Activated CD4-positive, alpha-beta T cell treated with anti-CD3 and anti-CD28 coated beads, Interleukin-2, amount 10 ng/mL, durations not matched to agents 24 days and 14 days (primary cell): ENCODE measurements at regions not wholly inside any gene's neighbourhood (a gene's known extent, or its start where the extent isn't known, plus 50 kb on each side); places are given as distances from the start of the nearest gene placed in this dataset.

ENCODE experiments used
- DNase-seq: peaks from one replicate; pipeline ENCODE4 v3.0.0; 2022
- H3K27ac Mint-ChIP-seq: one replicate; pipeline ENCODE4 v1.8.0; 2022; ENCODE audit warnings: mild to moderate bottlenecking, mixed read lengths
- H3K27me3 Mint-ChIP-seq: one replicate; pipeline ENCODE4 v1.8.0; 2022; ENCODE audit warnings: mixed read lengths
- H3K36me3 Mint-ChIP-seq: one replicate; pipeline ENCODE4 v1.8.0; 2022; ENCODE audit warnings: low read depth, mild to moderate bottlenecking, mixed read lengths
- H3K4me1 Mint-ChIP-seq: one replicate; pipeline ENCODE4 v1.8.0; 2021; ENCODE audit warnings: mixed read lengths
- H3K4me3 Mint-ChIP-seq: one replicate; pipeline ENCODE4 v1.8.0; 2022; ENCODE audit warnings: mild to moderate bottlenecking, moderate library complexity, mixed read lengths
- H3K9me3 Mint-ChIP-seq: one replicate; pipeline ENCODE4 v1.8.0; 2021; ENCODE audit warnings: mixed read lengths
- intact Hi-C: fragments of 100-400 bp; cut with micrococcal nuclease; formaldehyde crosslinking; loops from one replicate; pipeline ENCODE4 v1.15.1; 2023

GRCh38 chr6:108734271-108734922 lies 113.8 kb upstream of the ARMC2 start:
- H3K27ac Mint-ChIP-seq, result no peak overlapping the region

GRCh38 chr6:108735310-108736001 lies 112.8 kb upstream of the ARMC2 start:
- H3K4me1 Mint-ChIP-seq, result peaks cover 4% of the 10 kb centered on the region
- intact Hi-C loops, result no loop called here

More at GRCh38 chr6:108734271-108734922, 113.8 kb upstream of the ARMC2 start:
- H3K4me1 Mint-ChIP-seq, result peaks cover 4% of the 10 kb centered on the region
- DNase-seq, result no peak
- H3K36me3 Mint-ChIP-seq, result no peaks in the 10 kb centered on the region
- intact Hi-C loops, result no loop called here
- peaks cover 6% of the 10 kb centered on the region for H3K27me3 Mint-ChIP-seq
- no peak overlapping the region for H3K4me3 Mint-ChIP-seq
- no peaks in the 10 kb centered on the region for H3K9me3 Mint-ChIP-seq

GRCh38 chr6:108736002-108736361 lies 112.2 kb upstream of the ARMC2 start:
- DNase-seq, result no peak
- peaks cover 8% of the 10 kb centered on the region for H3K27me3 Mint-ChIP-seq
- no peaks in the 10 kb centered on the region for H3K9me3 Mint-ChIP-seq
- H3K4me3 Mint-ChIP-seq, result no peak overlapping the region
- no peak overlapping the region for H3K27ac Mint-ChIP-seq
- intact Hi-C loops, result no loop called here
- peaks cover 4% of the 10 kb centered on the region for H3K4me1 Mint-ChIP-seq
- H3K36me3 Mint-ChIP-seq, result no peaks in the 10 kb centered on the region

More at GRCh38 chr6:108735310-108736001, 112.8 kb upstream of the ARMC2 start:
- Mint-ChIP-seq H3K9me3 (no peaks in the 10 kb centered on the region), H3K27me3 (peaks cover 8% of the 10 kb centered on the region), H3K27ac (no peak overlapping the region), H3K4me3 (no peak overlapping the region), H3K36me3 (no peaks in the 10 kb centered on the region)
- DNase-seq, result no peak

GRCh38 chr6:108736832-108737231 lies 111.4 kb upstream of the ARMC2 start:
- intact Hi-C loops, result no loop called here
- no peaks in the 10 kb centered on the region for H3K36me3 Mint-ChIP-seq

GRCh38 chr6:108737594-108738546 lies 110.4 kb upstream of the ARMC2 start:
- intact Hi-C loops, result no loop called here
- no peaks in the 10 kb centered on the region for H3K36me3 Mint-ChIP-seq
- peaks cover 10% of the 10 kb centered on the region for H3K27me3 Mint-ChIP-seq
- peaks cover 4% of the 10 kb centered on the region for H3K4me1 Mint-ChIP-seq
- H3K27ac Mint-ChIP-seq, result no peak overlapping the region
- H3K9me3 Mint-ChIP-seq, result no peaks in the 10 kb centered on the region
- no peak for DNase-seq
- no peak overlapping the region for H3K4me3 Mint-ChIP-seq

More at GRCh38 chr6:108736832-108737231, 111.4 kb upstream of the ARMC2 start:
- no peak for DNase-seq
- Mint-ChIP-seq H3K4me1 (peaks cover 4% of the 10 kb centered on the region), H3K27ac (no peak overlapping the region), H3K9me3 (no peaks in the 10 kb centered on the region), H3K4me3 (no peak overlapping the region), H3K27me3 (peaks cover 9% of the 10 kb centered on the region)

GRCh38 chr6:108738684-108739416 lies 109.4 kb upstream of the ARMC2 start:
- intact Hi-C loops, result no loop called here
- Mint-ChIP-seq H3K9me3 (no peaks in the 10 kb centered on the region), H3K4me1 (peaks cover 4% of the 10 kb centered on the region), H3K4me3 (no peak overlapping the region), H3K27me3 (peaks cover 16% of the 10 kb centered on the region), H3K36me3 (no peaks in the 10 kb centered on the region), H3K27ac (no peak overlapping the region)
- no peak for DNase-seq

GRCh38 chr6:108739496-108740330 lies 108.5 kb upstream of the ARMC2 start:
- Mint-ChIP-seq H3K9me3 (no peaks in the 10 kb centered on the region), H3K27me3 (peaks cover 20% of the 10 kb centered on the region), H3K4me3 (no peak overlapping the region), H3K36me3 (no peaks in the 10 kb centered on the region), H3K4me1 (peaks cover 4% of the 10 kb centered on the region), H3K27ac (no peak overlapping the region)
- intact Hi-C loops, result no loop called here
- no peak for DNase-seq

GRCh38 chr6:108741331-108741989 lies 106.8 kb upstream of the ARMC2 start:
- intact Hi-C loops, result no loop called here
- H3K27me3 Mint-ChIP-seq, result peaks cover 19% of the 10 kb centered on the region
- H3K27ac Mint-ChIP-seq, result no peak overlapping the region
- no peak overlapping the region for H3K4me3 Mint-ChIP-seq
- H3K36me3 Mint-ChIP-seq, result no peaks in the 10 kb centered on the region
- no peaks in the 10 kb centered on the region for H3K9me3 Mint-ChIP-seq
- H3K4me1 Mint-ChIP-seq, result peaks cover 4% of the 10 kb centered on the region
- DNase-seq, result no peak

- Mint-ChIP-seq H3K27ac (no peak overlapping the region), H3K4me1 (peaks cover 4% of the 10 kb centered on the region), H3K36me3 (no peaks in the 10 kb centered on the region), H3K4me3 (no peak overlapping the region), H3K27me3 (peaks cover 22% of the 10 kb centered on the region), H3K9me3 (no peaks in the 10 kb centered on the region)
- intact Hi-C loops, result no loop called here
- no peak for DNase-seq
These were observed 106.2 kb upstream of the ARMC2 start for GRCh38 chr6:108742041-108742440.

GRCh38 chr6:108744244-108744972 lies 103.8 kb upstream of the ARMC2 start:
- no peaks in the 10 kb centered on the region for H3K9me3 Mint-ChIP-seq
- DNase-seq, result no peak

GRCh38 chr6:108744996-108745395 lies 103.2 kb upstream of the ARMC2 start:
- Mint-ChIP-seq H3K4me3 (no peak overlapping the region), H3K27ac (no peak overlapping the region), H3K27me3 (peaks cover 34% of the 10 kb centered on the region), H3K9me3 (no peaks in the 10 kb centered on the region), H3K36me3 (no peaks in the 10 kb centered on the region), H3K4me1 (no peaks in the 10 kb centered on the region)
- intact Hi-C loops, result no loop called here
- no peak for DNase-seq

More at GRCh38 chr6:108744244-108744972, 103.8 kb upstream of the ARMC2 start:
- H3K27me3 Mint-ChIP-seq, result peaks cover 32% of the 10 kb centered on the region
- no peaks in the 10 kb centered on the region for H3K36me3 Mint-ChIP-seq
- H3K27ac Mint-ChIP-seq, result no peak overlapping the region
- H3K4me3 Mint-ChIP-seq, result no peak overlapping the region
- H3K4me1 Mint-ChIP-seq, result no peaks in the 10 kb centered on the region
- intact Hi-C loops, result no loop called here
